ENCODE measurements at regions not wholly inside any gene's neighbourhood (a gene's known extent, or its start where the extent isn't known, plus 50 kb on each side); places are given as distances from the start of the nearest gene placed in this dataset.

DNA sequence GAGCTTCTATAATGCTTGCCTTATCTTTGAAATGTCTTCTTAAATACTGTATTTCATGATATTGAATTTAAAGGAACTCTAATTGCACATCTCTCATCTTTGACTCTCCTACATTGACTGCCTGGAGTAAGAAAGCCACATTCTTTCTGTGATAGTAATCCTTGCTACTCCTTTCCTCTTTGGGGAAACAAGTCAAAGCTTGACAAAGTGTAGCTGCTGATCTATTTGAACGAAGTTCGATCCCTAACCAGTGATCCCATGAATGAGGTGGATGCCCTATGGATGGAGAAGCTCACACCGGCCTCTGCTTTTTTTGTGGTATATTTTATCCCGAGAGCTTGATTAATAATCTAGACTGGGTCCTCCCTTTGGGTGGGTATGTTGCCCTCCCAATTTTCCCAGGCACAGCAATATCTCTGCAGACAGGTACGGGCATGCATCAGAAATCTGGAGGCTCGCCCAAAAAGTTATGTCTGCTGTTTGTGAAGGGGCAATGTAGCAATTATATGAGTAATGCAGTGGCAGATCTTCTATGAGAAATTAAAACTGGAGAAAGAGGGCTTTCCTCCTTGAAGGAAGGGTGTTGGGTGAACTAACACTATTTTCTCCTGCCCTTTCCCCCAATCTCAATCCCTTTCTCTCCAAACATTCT is 163.0 kb upstream of the FRMD6 start:
- in situ Hi-C loops (cut with MboI; ENCODE audit: low sequenced_read_pairs, unreplicated experiment), result no loop called here
- DNase-seq (ENCODE audit: low spot score), result no peak
- TF ChIP-seq, protein P1, sequence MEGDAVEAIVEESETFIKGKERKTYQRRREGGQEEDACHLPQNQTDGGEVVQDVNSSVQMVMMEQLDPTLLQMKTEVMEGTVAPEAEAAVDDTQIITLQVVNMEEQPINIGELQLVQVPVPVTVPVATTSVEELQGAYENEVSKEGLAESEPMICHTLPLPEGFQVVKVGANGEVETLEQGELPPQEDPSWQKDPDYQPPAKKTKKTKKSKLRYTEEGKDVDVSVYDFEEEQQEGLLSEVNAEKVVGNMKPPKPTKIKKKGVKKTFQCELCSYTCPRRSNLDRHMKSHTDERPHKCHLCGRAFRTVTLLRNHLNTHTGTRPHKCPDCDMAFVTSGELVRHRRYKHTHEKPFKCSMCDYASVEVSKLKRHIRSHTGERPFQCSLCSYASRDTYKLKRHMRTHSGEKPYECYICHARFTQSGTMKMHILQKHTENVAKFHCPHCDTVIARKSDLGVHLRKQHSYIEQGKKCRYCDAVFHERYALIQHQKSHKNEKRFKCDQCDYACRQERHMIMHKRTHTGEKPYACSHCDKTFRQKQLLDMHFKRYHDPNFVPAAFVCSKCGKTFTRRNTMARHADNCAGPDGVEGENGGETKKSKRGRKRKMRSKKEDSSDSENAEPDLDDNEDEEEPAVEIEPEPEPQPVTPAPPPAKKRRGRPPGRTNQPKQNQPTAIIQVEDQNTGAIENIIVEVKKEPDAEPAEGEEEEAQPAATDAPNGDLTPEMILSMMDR (IDR thresholded peaks at IDR 0.05; ENCODE audit: borderline replicate concordance, control extremely low read depth, extremely low read depth, insufficient read depth, missing control alignments), result no peak

GRCh38 chr14:51490205-51490604 is 161.5 kb upstream of the FRMD6 start:
- TF ChIP-seq, protein P1 (IDR thresholded peaks at IDR 0.05; ENCODE audit: borderline replicate concordance, control extremely low read depth, extremely low read depth, insufficient read depth, missing control alignments), result no peak
- in situ Hi-C loops (cut with MboI; ENCODE audit: low sequenced_read_pairs, unreplicated experiment), result no loop called here
- no peak for DNase-seq (ENCODE audit: low spot score)

- TF ChIP-seq, protein P1 (IDR thresholded peaks at IDR 0.05; ENCODE audit: borderline replicate concordance, control extremely low read depth, extremely low read depth, insufficient read depth, missing control alignments), result no peak
- DNase-seq (ENCODE audit: low spot score), result no peak
- in situ Hi-C loops (cut with MboI; ENCODE audit: low sequenced_read_pairs, unreplicated experiment), result no loop called here
These were observed 160.6 kb upstream of the FRMD6 start for GRCh38 chr14:51491036-51491545.

DNA sequence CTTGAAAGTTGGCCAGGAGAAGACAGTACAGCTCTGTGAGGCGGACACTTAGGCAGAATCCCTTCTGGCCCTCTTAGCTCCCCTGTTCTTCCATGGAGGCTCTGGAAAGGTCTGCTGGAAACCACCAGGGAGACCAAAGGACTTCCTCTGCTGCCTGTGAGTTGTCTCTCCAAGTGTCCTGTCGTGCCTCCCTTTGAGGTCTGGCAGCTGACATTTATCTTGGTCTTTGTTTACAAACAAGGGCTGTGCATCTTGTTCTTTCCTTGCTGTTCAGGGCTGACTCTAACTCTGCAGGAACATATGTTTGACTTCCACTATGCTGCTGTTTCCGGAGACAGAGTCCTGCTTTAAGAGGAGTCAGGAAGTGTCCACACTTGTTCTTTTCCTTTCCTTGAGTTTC is 159.9 kb upstream of the FRMD6 start:
- TF ChIP-seq, protein P1 (IDR thresholded peaks at IDR 0.05; ENCODE audit: borderline replicate concordance, control extremely low read depth, extremely low read depth, insufficient read depth, missing control alignments), result no peak
- DNase-seq (ENCODE audit: low spot score), result no peak
- in situ Hi-C loops (cut with MboI; ENCODE audit: low sequenced_read_pairs, unreplicated experiment), result no loop called here

- TF ChIP-seq, protein P1 (IDR thresholded peaks at IDR 0.05; ENCODE audit: borderline replicate concordance, control extremely low read depth, extremely low read depth, insufficient read depth, missing control alignments), result no peak
- no peak for DNase-seq (ENCODE audit: low spot score)
- in situ Hi-C loops (cut with MboI; ENCODE audit: low sequenced_read_pairs, unreplicated experiment), result no loop called here
These were observed 156.4 kb upstream of the FRMD6 start for GRCh38 chr14:51495319-51495718.

- TF ChIP-seq, protein P1 (IDR thresholded peaks at IDR 0.05; ENCODE audit: borderline replicate concordance, control extremely low read depth, extremely low read depth, insufficient read depth, missing control alignments), result no peak
- DNase-seq (ENCODE audit: low spot score), result no peak
- in situ Hi-C loops (cut with MboI; ENCODE audit: low sequenced_read_pairs, unreplicated experiment), result no loop called here
These were observed 153.1 kb upstream of the FRMD6 start for GRCh38 chr14:51498411-51499227.

Data from GM13976 (cell line).